ENCODE measurements at regions not wholly inside any gene's neighbourhood (a gene's known extent, or its start where the extent isn't known, plus 50 kb on each side); places are given as distances from the start of the nearest gene placed in this dataset.

DNA sequence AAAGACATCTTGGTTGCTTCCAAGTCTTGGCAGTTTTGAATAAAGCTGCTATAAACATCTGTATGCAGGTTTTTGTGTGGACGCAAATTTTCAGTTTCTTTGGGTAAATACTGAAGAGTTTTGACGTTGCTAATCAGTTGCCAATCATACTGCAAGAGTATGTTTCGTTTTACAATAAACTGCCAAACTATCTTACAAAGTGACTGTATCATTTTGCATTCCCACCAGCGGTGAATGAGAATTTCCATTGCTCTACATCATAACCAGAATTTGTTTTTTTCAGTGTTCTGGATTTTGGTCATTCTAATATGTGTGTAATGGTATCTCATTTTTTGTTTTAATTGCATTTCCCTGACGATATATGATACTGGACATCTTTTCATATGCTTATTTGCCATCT is 190.8 kb upstream of the PARP11 start:
- no peaks in the 10 kb centered on the region for H3K36me3 ChIP-seq (ENCODE audit: control insufficient read depth in 2 of 2, insufficient read depth in 1 of 2, low read length in 2 of 2)
- H3K4me1 ChIP-seq (ENCODE audit: control insufficient read depth, insufficient read depth, low read length): no peaks in the 10 kb centered on the region
- TF ChIP-seq KLF16 (tag by site-specific recombination; IDR thresholded peaks at IDR 0.05) (no peak), ZNF777 (tag by site-specific recombination; IDR thresholded peaks at IDR 0.05; ENCODE audit: borderline replicate concordance) (no peak), ZNF791 (tag by site-specific recombination; IDR thresholded peaks at IDR 0.05) (no peak), HOXD13 (CRISPR knock-in tag; IDR thresholded peaks at IDR 0.05; ENCODE audit: borderline replicate concordance) (no peak), YY1 (tag by site-specific recombination; IDR thresholded peaks at IDR 0.05) (no peak), ZNF623 (tag by site-specific recombination; IDR thresholded peaks at IDR 0.05) (no peak), ZNF48 (tag by site-specific recombination; IDR thresholded peaks at IDR 0.05) (no peak), MYNN (tag by site-specific recombination; IDR thresholded peaks at IDR 0.05; ENCODE audit: borderline replicate concordance) (no peak), SP2 (tag by site-specific recombination; IDR thresholded peaks at IDR 0.05) (no peak), ZNF530 (tag by site-specific recombination; IDR thresholded peaks at IDR 0.05; ENCODE audit: low read depth) (no peak), ZNF16 (tag by site-specific recombination; IDR thresholded peaks at IDR 0.05; ENCODE audit: low read depth) (no peak), WT1 (tag by site-specific recombination; IDR thresholded peaks at IDR 0.05) (no peak), ZNF549 (tag by site-specific recombination; IDR thresholded peaks at IDR 0.05) (no peak)
- TF ChIP-seq, protein P1, sequence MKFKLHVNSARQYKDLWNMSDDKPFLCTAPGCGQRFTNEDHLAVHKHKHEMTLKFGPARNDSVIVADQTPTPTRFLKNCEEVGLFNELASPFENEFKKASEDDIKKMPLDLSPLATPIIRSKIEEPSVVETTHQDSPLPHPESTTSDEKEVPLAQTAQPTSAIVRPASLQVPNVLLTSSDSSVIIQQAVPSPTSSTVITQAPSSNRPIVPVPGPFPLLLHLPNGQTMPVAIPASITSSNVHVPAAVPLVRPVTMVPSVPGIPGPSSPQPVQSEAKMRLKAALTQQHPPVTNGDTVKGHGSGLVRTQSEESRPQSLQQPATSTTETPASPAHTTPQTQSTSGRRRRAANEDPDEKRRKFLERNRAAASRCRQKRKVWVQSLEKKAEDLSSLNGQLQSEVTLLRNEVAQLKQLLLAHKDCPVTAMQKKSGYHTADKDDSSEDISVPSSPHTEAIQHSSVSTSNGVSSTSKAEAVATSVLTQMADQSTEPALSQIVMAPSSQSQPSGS (tag by site-specific recombination; IDR thresholded peaks at IDR 0.05; ENCODE audit: low read depth): no peak
- TF ChIP-seq, protein P2, sequence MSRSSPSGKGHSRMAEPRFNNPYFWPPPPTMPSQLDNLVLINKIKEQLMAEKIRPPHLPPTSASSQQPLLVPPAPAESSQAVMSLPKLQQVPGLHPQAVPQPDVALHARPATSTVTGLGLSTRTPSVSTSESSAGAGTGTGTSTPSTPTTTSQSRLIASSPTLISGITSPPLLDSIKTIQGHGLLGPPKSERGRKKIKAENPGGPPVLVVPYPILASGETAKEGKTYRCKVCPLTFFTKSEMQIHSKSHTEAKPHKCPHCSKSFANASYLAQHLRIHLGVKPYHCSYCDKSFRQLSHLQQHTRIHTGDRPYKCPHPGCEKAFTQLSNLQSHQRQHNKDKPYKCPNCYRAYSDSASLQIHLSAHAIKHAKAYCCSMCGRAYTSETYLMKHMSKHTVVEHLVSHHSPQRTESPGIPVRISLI (tag by site-specific recombination; IDR thresholded peaks at IDR 0.05): no peak
- TF ChIP-seq, protein P3, sequence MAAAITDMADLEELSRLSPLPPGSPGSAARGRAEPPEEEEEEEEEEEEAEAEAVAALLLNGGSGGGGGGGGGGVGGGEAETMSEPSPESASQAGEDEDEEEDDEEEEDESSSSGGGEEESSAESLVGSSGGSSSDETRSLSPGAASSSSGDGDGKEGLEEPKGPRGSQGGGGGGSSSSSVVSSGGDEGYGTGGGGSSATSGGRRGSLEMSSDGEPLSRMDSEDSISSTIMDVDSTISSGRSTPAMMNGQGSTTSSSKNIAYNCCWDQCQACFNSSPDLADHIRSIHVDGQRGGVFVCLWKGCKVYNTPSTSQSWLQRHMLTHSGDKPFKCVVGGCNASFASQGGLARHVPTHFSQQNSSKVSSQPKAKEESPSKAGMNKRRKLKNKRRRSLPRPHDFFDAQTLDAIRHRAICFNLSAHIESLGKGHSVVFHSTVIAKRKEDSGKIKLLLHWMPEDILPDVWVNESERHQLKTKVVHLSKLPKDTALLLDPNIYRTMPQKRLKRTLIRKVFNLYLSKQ (tag by site-specific recombination; IDR thresholded peaks at IDR 0.05; ENCODE audit: borderline replicate concordance): no peak
- TF ChIP-seq, protein P4, sequence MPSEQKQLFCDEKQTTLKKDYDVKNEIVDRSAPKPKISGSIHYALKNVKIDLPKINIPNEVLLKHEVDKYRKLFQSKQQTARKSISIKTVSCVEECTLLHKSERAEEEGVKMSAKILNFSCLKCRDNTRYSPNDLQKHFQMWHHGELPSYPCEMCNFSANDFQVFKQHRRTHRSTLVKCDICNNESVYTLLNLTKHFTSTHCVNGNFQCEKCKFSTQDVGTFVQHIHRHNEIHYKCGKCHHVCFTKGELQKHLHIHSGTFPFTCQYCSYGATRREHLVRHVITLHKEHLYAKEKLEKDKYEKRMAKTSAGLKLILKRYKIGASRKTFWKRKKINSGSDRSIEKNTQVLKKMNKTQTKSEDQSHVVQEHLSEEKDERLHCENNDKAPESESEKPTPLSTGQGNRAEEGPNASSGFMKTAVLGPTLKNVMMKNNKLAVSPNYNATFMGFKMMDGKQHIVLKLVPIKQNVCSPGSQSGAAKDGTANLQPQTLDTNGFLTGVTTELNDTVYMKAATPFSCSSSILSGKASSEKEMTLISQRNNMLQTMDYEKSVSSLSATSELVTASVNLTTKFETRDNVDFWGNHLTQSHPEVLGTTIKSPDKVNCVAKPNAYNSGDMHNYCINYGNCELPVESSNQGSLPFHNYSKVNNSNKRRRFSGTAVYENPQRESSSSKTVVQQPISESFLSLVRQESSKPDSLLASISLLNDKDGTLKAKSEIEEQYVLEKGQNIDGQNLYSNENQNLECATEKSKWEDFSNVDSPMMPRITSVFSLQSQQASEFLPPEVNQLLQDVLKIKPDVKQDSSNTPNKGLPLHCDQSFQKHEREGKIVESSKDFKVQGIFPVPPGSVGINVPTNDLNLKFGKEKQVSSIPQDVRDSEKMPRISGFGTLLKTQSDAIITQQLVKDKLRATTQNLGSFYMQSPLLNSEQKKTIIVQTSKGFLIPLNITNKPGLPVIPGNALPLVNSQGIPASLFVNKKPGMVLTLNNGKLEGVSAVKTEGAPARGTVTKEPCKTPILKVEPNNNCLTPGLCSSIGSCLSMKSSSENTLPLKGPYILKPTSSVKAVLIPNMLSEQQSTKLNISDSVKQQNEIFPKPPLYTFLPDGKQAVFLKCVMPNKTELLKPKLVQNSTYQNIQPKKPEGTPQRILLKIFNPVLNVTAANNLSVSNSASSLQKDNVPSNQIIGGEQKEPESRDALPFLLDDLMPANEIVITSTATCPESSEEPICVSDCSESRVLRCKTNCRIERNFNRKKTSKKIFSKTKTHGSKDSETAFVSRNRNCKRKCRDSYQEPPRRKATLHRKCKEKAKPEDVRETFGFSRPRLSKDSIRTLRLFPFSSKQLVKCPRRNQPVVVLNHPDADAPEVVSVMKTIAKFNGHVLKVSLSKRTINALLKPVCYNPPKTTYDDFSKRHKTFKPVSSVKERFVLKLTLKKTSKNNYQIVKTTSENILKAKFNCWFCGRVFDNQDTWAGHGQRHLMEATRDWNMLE (tag by site-specific recombination; conservative IDR thresholded peaks at IDR 0.05; ENCODE audit: low read depth): no peak
- TF ChIP-seq, protein P5, sequence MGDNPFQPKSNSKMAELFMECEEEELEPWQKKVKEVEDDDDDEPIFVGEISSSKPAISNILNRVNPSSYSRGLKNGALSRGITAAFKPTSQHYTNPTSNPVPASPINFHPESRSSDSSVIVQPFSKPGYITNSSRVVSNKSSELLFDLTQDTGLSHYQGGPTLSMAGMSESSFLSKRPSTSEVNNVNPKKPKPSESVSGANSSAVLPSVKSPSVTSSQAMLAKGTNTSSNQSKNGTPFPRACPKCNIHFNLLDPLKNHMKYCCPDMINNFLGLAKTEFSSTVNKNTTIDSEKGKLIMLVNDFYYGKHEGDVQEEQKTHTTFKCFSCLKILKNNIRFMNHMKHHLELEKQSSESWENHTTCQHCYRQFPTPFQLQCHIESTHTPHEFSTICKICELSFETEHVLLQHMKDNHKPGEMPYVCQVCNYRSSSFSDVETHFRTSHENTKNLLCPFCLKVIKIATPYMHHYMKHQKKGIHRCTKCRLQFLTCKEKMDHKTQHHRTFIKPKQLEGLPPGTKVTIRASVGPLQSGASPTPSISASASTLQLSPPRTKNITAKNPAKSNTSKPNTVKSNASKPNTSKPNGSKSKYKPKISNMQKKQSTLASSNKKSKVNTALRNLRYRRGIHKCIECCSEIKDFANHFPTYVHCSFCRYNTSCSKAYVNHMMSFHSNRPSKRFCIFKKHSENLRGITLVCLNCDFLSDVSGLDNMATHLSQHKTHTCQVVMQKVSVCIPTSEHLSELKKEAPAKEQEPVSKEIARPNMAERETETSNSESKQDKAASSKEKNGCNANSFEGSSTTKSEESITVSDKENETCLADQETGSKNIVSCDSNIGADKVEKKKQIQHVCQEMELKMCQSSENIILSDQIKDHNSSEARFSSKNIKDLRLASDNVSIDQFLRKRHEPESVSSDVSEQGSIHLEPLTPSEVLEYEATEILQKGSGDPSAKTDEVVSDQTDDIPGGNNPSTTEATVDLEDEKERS (tag by site-specific recombination; IDR thresholded peaks at IDR 0.05): no peak
- ChIA-PET CTCF (no interaction called here), POLR2A (no interaction called here)
- H3K4me3 ChIP-seq (ENCODE audit: low read depth, low read length): no peak overlapping the region
- no peak overlapping the region for H3K27ac ChIP-seq (ENCODE audit: extremely low read depth, low read depth, low read length)
- no peaks in the 10 kb centered on the region for H3K9me3 ChIP-seq (ENCODE audit: control insufficient read depth, insufficient read depth, low read depth, low read length)
